ENCODE measurements at regions not wholly inside any gene's neighbourhood (a gene's known extent, or its start where the extent isn't known, plus 50 kb on each side); places are given as distances from the start of the nearest gene placed in this dataset.

- TF ChIP-seq HNF4A (conservative IDR thresholded peaks at IDR 0.05) (no peak), TAF1 (conservative IDR thresholded peaks at IDR 0.05) (no peak), GABPA (IDR thresholded peaks at IDR 0.05 in 1 of 2, conservative IDR thresholded peaks at IDR 0.05 in 1 of 2) (no peak)
- TF ChIP-seq, protein P1, sequence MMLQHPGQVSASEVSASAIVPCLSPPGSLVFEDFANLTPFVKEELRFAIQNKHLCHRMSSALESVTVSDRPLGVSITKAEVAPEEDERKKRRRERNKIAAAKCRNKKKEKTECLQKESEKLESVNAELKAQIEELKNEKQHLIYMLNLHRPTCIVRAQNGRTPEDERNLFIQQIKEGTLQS (IDR thresholded peaks at IDR 0.05) = no peak
Measured at GRCh38 chr9:78149702-78150291, 86.1 kb upstream of the CEP78 start (continued).

DNA sequence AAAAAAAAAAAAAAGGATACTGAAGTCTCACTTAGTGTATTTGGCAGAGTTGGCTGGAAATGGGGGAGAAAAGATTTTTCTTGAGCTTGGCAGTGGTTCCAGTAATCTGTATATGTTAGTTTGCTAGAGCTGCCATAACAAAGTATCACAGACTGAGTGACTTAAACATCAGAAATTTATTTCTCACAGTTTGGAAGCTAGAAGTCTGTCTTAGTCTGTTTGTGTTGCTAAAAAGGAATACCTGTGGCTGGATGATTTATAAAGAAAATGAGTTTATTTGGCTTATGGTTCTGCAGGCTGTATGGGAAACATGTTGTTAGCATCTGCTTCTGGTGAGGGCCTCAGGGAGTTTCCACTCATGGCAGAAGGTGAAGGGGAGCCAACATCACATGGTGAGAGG lies 89.6 kb upstream of the CEP78 start:
- TF ChIP-seq, protein P1 (IDR thresholded peaks at IDR 0.05) = no peak
- TF ChIP-seq GABPA (IDR thresholded peaks at IDR 0.05 in 1 of 2, conservative IDR thresholded peaks at IDR 0.05 in 1 of 2) (no peak), NR2F2 (IDR thresholded peaks at IDR 0.05) (no peak), SP1 (IDR thresholded peaks at IDR 0.05) (no peak), RXRA (IDR thresholded peaks at IDR 0.05) (no peak), HNF4G (IDR thresholded peaks at IDR 0.05) (no peak), JUND (IDR thresholded peaks at IDR 0.05) (no peak), RAD21 (IDR thresholded peaks at IDR 0.05) (no peak), HNF4A (conservative IDR thresholded peaks at IDR 0.05) (no peak), CTCF (IDR thresholded peaks at IDR 0.05; ENCODE audit: low read depth, low read length, missing input control) (no peak), FOXA1 (IDR thresholded peaks at IDR 0.05) (no peak), TAF1 (conservative IDR thresholded peaks at IDR 0.05) (no peak), FOXA2 (IDR thresholded peaks at IDR 0.05) (no peak), EGR1 (IDR thresholded peaks at IDR 0.05; ENCODE audit: low read depth in 2 of 2) (no peak), YY1 (IDR thresholded peaks at IDR 0.05) (no peak)
- TF ChIP-seq, protein P2, sequence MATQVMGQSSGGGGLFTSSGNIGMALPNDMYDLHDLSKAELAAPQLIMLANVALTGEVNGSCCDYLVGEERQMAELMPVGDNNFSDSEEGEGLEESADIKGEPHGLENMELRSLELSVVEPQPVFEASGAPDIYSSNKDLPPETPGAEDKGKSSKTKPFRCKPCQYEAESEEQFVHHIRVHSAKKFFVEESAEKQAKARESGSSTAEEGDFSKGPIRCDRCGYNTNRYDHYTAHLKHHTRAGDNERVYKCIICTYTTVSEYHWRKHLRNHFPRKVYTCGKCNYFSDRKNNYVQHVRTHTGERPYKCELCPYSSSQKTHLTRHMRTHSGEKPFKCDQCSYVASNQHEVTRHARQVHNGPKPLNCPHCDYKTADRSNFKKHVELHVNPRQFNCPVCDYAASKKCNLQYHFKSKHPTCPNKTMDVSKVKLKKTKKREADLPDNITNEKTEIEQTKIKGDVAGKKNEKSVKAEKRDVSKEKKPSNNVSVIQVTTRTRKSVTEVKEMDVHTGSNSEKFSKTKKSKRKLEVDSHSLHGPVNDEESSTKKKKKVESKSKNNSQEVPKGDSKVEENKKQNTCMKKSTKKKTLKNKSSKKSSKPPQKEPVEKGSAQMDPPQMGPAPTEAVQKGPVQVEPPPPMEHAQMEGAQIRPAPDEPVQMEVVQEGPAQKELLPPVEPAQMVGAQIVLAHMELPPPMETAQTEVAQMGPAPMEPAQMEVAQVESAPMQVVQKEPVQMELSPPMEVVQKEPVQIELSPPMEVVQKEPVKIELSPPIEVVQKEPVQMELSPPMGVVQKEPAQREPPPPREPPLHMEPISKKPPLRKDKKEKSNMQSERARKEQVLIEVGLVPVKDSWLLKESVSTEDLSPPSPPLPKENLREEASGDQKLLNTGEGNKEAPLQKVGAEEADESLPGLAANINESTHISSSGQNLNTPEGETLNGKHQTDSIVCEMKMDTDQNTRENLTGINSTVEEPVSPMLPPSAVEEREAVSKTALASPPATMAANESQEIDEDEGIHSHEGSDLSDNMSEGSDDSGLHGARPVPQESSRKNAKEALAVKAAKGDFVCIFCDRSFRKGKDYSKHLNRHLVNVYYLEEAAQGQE (IDR thresholded peaks at IDR 0.05) = no peak
- TF ChIP-seq, protein P3, sequence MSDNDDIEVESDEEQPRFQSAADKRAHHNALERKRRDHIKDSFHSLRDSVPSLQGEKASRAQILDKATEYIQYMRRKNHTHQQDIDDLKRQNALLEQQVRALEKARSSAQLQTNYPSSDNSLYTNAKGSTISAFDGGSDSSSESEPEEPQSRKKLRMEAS (IDR thresholded peaks at IDR 0.05) = no peak
- TF ChIP-seq, protein P4, sequence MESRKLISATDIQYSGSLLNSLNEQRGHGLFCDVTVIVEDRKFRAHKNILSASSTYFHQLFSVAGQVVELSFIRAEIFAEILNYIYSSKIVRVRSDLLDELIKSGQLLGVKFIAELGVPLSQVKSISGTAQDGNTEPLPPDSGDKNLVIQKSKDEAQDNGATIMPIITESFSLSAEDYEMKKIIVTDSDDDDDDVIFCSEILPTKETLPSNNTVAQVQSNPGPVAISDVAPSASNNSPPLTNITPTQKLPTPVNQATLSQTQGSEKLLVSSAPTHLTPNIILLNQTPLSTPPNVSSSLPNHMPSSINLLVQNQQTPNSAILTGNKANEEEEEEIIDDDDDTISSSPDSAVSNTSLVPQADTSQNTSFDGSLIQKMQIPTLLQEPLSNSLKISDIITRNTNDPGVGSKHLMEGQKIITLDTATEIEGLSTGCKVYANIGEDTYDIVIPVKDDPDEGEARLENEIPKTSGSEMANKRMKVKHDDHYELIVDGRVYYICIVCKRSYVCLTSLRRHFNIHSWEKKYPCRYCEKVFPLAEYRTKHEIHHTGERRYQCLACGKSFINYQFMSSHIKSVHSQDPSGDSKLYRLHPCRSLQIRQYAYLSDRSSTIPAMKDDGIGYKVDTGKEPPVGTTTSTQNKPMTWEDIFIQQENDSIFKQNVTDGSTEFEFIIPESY (IDR thresholded peaks at IDR 0.05) = no peak
- Histone ChIP-seq H3K9me3 (ENCODE audit: control insufficient read depth in 4 of 4, low read length in 3 of 4) (peaks cover 0 to 2% (median under 1%) of the 10 kb centered on the region in 4 donors), H3K4me1 (ENCODE audit: control insufficient read depth in 4 of 4, insufficient read depth in 4 of 4, low read length in 3 of 4) (no peaks in the 10 kb centered on the region), H3K27ac (ENCODE audit: low read depth in 1 of 2, low read length in 2 of 2) (no peak overlapping the region), H3K36me3 (ENCODE audit: control insufficient read depth in 4 of 4, insufficient read depth in 3 of 4, low read depth in 1 of 4, low read length in 3 of 4) (no peaks in the 10 kb centered on the region), H3K9ac (ENCODE audit: low read depth in 1 of 2, low read length in 2 of 2) (no peak overlapping the region), H3K4me3 (ENCODE audit: low read depth in 1 of 3, low read length in 3 of 3) (no peak overlapping the region), H3K27me3 (ENCODE audit: control insufficient read depth in 4 of 4, insufficient read depth in 4 of 4, low read length in 3 of 4) (no peaks in the 10 kb centered on the region)
- DNase-seq (ENCODE audit: low spot score) = no peak
